ENCODE measurements at regions not wholly inside any gene's neighbourhood (a gene's known extent, or its start where the extent isn't known, plus 50 kb on each side); places are given as distances from the start of the nearest gene placed in this dataset.

- no peaks in the 10 kb centered on the region for H3K79me2 ChIP-seq (ENCODE audit: control insufficient read depth, insufficient read depth, low read length)
- in situ Hi-C loops (cut with MboI) = no loop called here
- no peaks in the 10 kb centered on the region; the same call in 2 of the 3 replicates for H3K9me3 ChIP-seq (replicated peaks; ENCODE audit: control insufficient read depth, insufficient read depth, low read length)
- RAD21 ChIA-PET (ENCODE audit: unreplicated experiment) = no interaction called here
- FAIRE-seq = no peak
- no peak overlapping the region for H3K4me3 ChIP-seq
- intact Hi-C loops (cut with micrococcal nuclease; ENCODE audit: unreplicated experiment) = no loop called here
- H3K9ac ChIP-seq (ENCODE audit: control insufficient read depth, insufficient read depth, low read length) = no peak overlapping the region
- 51% methylated on average over 8 of the region's 8 CpGs for WGBS (ENCODE audit: insufficient coverage, insufficient replicate concordance, low lambda C conversion rate, missing lambda C conversion rate)
- no peak for DNase-seq (ENCODE audit: low read depth, low spot score)
- H3K4me2 ChIP-seq (ENCODE audit: control insufficient read depth, insufficient read depth) = no peak overlapping the region
- no peaks in the 10 kb centered on the region for H4K20me1 ChIP-seq (ENCODE audit: control insufficient read depth, insufficient read depth)
- H3K27me3 ChIP-seq (replicated peaks in 1 of 2; ENCODE audit: control insufficient read depth in 2 of 2, insufficient read depth in 2 of 2, low read length in 1 of 2) = no peaks in the 10 kb centered on the region; a peak in 1 of 4 replicates
- no peak for ATAC-seq
- SMC1A ChIA-PET (ENCODE audit: uncharacterized antibody, unreplicated experiment) = no interaction called here
- CTCF ChIA-PET = interaction anchor here (2.3 kb wide), 1 partner anchor 90 kb away, joined by 6 read pairs; the partner anchor contains the start of gene RGMA
- no peaks in the 10 kb centered on the region for H3K36me3 ChIP-seq (ENCODE audit: control insufficient read depth in 2 of 2, insufficient read depth in 2 of 2, low read length in 1 of 2)
- H2AFZ ChIP-seq (ENCODE audit: control insufficient read depth, low read depth, low read length) = no peak overlapping the region
- no peaks in the 10 kb centered on the region; the same call in 1 of the 2 replicates for H3K4me1 ChIP-seq (ENCODE audit: control insufficient read depth, insufficient read depth, low read length)
- H3K27ac ChIP-seq (ENCODE audit: control insufficient read depth, insufficient read depth) = no peak overlapping the region
- TF ChIP-seq SREBF1 (IDR thresholded peaks at IDR 0.05; ENCODE audit: low read length) (no peak), ZBTB33 (IDR thresholded peaks at IDR 0.05) (no peak), SMAD5 (IDR thresholded peaks at IDR 0.05; ENCODE audit: low read depth) (no peak), TARDBP (IDR thresholded peaks at IDR 0.05; ENCODE audit: borderline replicate concordance) (no peak), NRF1 (conservative IDR thresholded peaks at IDR 0.05; ENCODE audit: low read depth, low read length) (no peak), RCOR1 (conservative IDR thresholded peaks at IDR 0.05; ENCODE audit: low read depth, low read length) (no peak), SKIL (IDR thresholded peaks at IDR 0.05; ENCODE audit: low read depth, poor library complexity, severe bottlenecking) (no peak), CHD2 (IDR thresholded peaks at IDR 0.05; ENCODE audit: borderline replicate concordance, low read depth, low read length) (no peak), ATF3 (IDR thresholded peaks at IDR 0.05; ENCODE audit: borderline replicate concordance, extremely low read depth, low read depth, low read length) (no peak), IKZF1 (conservative IDR thresholded peaks at IDR 0.05) (no peak), DPF2 (IDR thresholded peaks at IDR 0.05) (no peak)
- no TSS peak for BruUV-seq (replicated peaks)
- POLR2A ChIA-PET = no interaction called here
Measured at GRCh38 chr15:93178371-93178770, 89.4 kb upstream of the RGMA start.

Measured in GM12878 (cell line).